Thyroid gland (tissue), 4 donors: ENCODE measurements at regions not wholly inside any gene's neighbourhood (a gene's known extent, or its start where the extent isn't known, plus 50 kb on each side); places are given as distances from the start of the nearest gene placed in this dataset.
"Not testable (repeated sequence)": the region's sequence is repeated elsewhere in the genome, so short reads cannot be mapped to it uniquely, and the experiment has no call there.

Source experiments
- DNase-seq, 2 donors: peaks; one replicate each; pipeline ENCODE4 v3.0.0-alpha.2; 2019
- H3K27ac ChIP-seq, 3 donors: fragments of 200-600 bp; sonication (generic); 1 replicate in 2 of 3; 2 replicates in 1 of 3; pipeline ENCODE4 v1.5.1; 2016 to 2019; ENCODE audit warnings: mild to moderate bottlenecking in 1 of 3, moderate library complexity in 1 of 3
- H3K27me3 ChIP-seq: fragments of 200-600 bp; sonication (generic); one replicate; pipeline ENCODE4 v1.5.1; 2019
- H3K36me3 ChIP-seq, 2 donors: fragments of 200-600 bp; sonication (generic); one replicate each; pipeline ENCODE4 v1.5.1; 2016 to 2019
- H3K4me1 ChIP-seq, 2 donors: fragments of 200-600 bp; sonication (generic); one replicate each; pipeline ENCODE4 v1.5.1; 2017 to 2019
- H3K4me3 ChIP-seq, 3 donors: fragments of 200-600 bp; sonication (generic); replicated peaks in 1 of 3; 1 replicate in 2 of 3; 2 replicates in 1 of 3; pipeline ENCODE4 v1.5.1; 2016; ENCODE audit warnings: mild to moderate bottlenecking in 1 of 3
- H3K9me3 ChIP-seq: fragments of 200-600 bp; sonication (generic); one replicate; pipeline ENCODE4 v1.5.1; 2017
- WGBS, 2 donors: methylation state at CpG; one replicate each; pipeline ENCODE4 v1.1.5; 2017; 5-methylcytosine and 5-hydroxymethylcytosine counted together
- intact Hi-C: fragments of 100-400 bp; cut with DNase I; formaldehyde crosslinking; loops from one replicate; pipeline ENCODE4 v1.15.1; 2023

GRCh38 chr6:68897-69561 is 223.3 kb upstream of the DUSP22 start:
- H3K36me3 ChIP-seq, H3K4me3 ChIP-seq, H3K27me3 ChIP-seq, intact Hi-C loops, H3K9me3 ChIP-seq, H3K27ac ChIP-seq, H3K4me1 ChIP-seq: not testable (repeated sequence)
- 20% methylated on average over 1 of the region's 5 CpGs; no CpG with 5 or more reads in 1 of the 2 donors for WGBS, 2 donors
- peak in 1 of 2 donors; percentile 0 for DNase-seq
